IPS DF 6.9 (cell line): ENCODE measurements at regions not wholly inside any gene's neighbourhood (a gene's known extent, or its start where the extent isn't known, plus 50 kb on each side); places are given as distances from the start of the nearest gene placed in this dataset.

Experiments used
- DNase-seq: peaks from one replicate; pipeline ENCODE4 v3.0.0-alpha.2; 2013; ENCODE audit warnings: low read depth, low spot score
- H3K27ac ChIP-seq: one replicate; pipeline ENCODE4 v1.5.1; 2013; ENCODE audit warnings: low read length, control low read depth
- H3K27me3 ChIP-seq: 2 replicates; pipeline ENCODE4 v1.6.1; 2013; ENCODE audit warnings: mild to moderate bottlenecking, low read length; ENCODE audit not compliant: control insufficient read depth, insufficient read depth
- H3K36me3 ChIP-seq: 2 replicates; pipeline ENCODE4 v1.6.1; 2013; ENCODE audit warnings: low read length; ENCODE audit not compliant: control insufficient read depth, insufficient read depth
- H3K4me1 ChIP-seq: 2 replicates; pipeline ENCODE4 v1.6.1; 2013; ENCODE audit warnings: low read length; ENCODE audit not compliant: control insufficient read depth, insufficient read depth
- H3K4me3 ChIP-seq: 2 replicates; pipeline ENCODE4 v1.5.1; 2013; ENCODE audit warnings: mild to moderate bottlenecking, low read length
- H3K9me3 ChIP-seq: 2 replicates; pipeline ENCODE4 v1.6.1; 2013; ENCODE audit warnings: low read length, inconsistent platforms; ENCODE audit not compliant: control insufficient read depth, insufficient read depth
- WGBS: extraction: QIAGEN DNeasy Blood & Tissue Kit; methylation state at CpG from one replicate; pipeline ENCODE4 v1.1.7; 2013; ENCODE audit warnings: mixed read lengths, missing lambda C conversion rate; ENCODE audit not compliant: insufficient read length, insufficient coverage; 5-methylcytosine and 5-hydroxymethylcytosine counted together

DNA sequence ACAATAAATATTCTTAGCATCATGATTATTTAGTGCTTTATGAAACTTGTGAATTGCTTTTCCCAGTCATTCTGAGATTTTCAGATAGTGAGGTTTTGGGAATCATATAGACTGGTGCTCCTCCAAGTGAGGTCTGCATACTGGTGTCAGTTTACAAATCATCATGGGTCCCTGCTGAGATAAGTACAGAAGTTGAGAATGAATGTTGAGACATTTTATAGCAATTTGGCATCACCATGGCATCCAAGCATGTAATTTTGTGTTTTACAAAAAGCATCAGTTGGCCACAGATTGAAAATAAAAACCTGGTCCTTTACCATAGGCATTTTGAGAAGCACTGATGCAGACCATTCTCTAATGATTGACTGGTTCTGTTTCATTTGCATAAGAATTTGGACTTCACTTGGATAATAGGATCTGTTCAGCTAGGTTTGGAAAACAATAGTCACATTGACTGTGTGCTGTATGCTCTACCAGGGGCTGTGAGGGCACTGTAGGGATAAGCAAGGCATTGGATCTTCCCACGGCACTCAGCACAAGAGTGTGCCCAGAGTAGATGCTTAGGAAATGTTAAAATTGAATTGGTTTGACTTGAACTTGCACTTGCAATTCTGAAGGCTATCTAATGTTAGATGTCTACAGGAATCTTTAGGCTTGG is 79.0 kb upstream of the JUN start:
- Histone ChIP-seq H3K9me3 (no peaks in the 10 kb centered on the region), H3K4me1 (no peaks in the 10 kb centered on the region), H3K27me3 (no peaks in the 10 kb centered on the region), H3K4me3 (no peak overlapping the region), H3K27ac (no peak overlapping the region), H3K36me3 (no peaks in the 10 kb centered on the region)
- no peak for DNase-seq
- no CpG with 5 or more reads among the region's 1 CpG for WGBS

GRCh38 chr1:58864654-58865053 is 80.8 kb upstream of the JUN start:
- no peak for DNase-seq
- Histone ChIP-seq H3K27ac (no peak overlapping the region), H3K4me1 (no peaks in the 10 kb centered on the region), H3K9me3 (no peaks in the 10 kb centered on the region), H3K27me3 (no peaks in the 10 kb centered on the region), H3K4me3 (no peak overlapping the region), H3K36me3 (no peaks in the 10 kb centered on the region)
- no CpG with 5 or more reads among the region's 2 CpGs for WGBS

- DNase-seq: no peak
- H3K4me3 ChIP-seq: no peak overlapping the region
- no peaks in the 10 kb centered on the region for H3K9me3 ChIP-seq
- H3K4me1 ChIP-seq: no peaks in the 10 kb centered on the region
- no peaks in the 10 kb centered on the region for H3K36me3 ChIP-seq
- H3K27ac ChIP-seq: no peak overlapping the region
- H3K27me3 ChIP-seq: no peaks in the 10 kb centered on the region
- no CpG with 5 or more reads among the region's 2 CpGs for WGBS
Observed at GRCh38 chr1:58866578-58866977, 82.7 kb upstream of the JUN start.

GRCh38 chr1:58869638-58870297 is 85.9 kb upstream of the JUN start:
- DNase-seq: no peak
- H3K9me3 ChIP-seq: no peaks in the 10 kb centered on the region
- WGBS: no CpG with 5 or more reads among the region's 3 CpGs
- H3K36me3 ChIP-seq: no peaks in the 10 kb centered on the region
- H3K27me3 ChIP-seq: no peaks in the 10 kb centered on the region
- no peaks in the 10 kb centered on the region; the same call in 1 of the 2 replicates for H3K4me1 ChIP-seq
- H3K27ac ChIP-seq: no peak overlapping the region
- H3K4me3 ChIP-seq: no peak overlapping the region

DNA sequence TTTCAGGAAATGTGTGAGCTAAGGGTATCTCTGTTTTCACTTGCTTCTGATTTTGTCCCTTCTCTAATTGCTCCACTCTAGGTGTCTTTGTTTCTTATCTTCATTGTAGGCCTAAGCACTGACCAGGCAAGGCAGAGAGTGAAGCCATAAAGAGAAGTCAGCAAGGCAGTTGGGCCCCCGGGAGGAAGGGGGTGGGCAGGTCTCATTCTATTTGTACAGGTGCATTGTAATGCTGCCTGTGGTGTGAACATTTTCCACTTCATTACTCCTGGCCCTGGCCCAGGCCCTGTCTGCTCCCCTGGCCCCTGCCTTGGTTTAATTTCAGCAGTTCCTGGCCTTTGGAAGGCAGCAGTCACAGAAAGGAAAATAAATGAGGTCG is 86.4 kb upstream of the JUN start:
- H3K9me3 ChIP-seq: no peaks in the 10 kb centered on the region
- H3K36me3 ChIP-seq: no peaks in the 10 kb centered on the region
- H3K4me1 ChIP-seq: peaks cover 2% of the 10 kb centered on the region; the same call in 1 of the 2 replicates
- no peak overlapping the region for H3K27ac ChIP-seq
- no peak for DNase-seq
- WGBS: no CpG with 5 or more reads among the region's 2 CpGs
- no peaks in the 10 kb centered on the region for H3K27me3 ChIP-seq
- no peak overlapping the region for H3K4me3 ChIP-seq

- Histone ChIP-seq H3K27me3 (no peaks in the 10 kb centered on the region), H3K27ac (no peak overlapping the region), H3K4me3 (no peak overlapping the region), H3K9me3 (no peaks in the 10 kb centered on the region), H3K4me1 (peaks cover 2% of the 10 kb centered on the region; the same call in 1 of the 2 replicates), H3K36me3 (no peaks in the 10 kb centered on the region)
- DNase-seq: no peak
Observed at GRCh38 chr1:58874342-58874741, 90.5 kb upstream of the JUN start.

GRCh38 chr1:58874757-58875755 is 91.2 kb upstream of the JUN start:
- no peak for DNase-seq
- Histone ChIP-seq H3K4me1 (peaks cover 2% of the 10 kb centered on the region; the same call in 1 of the 2 replicates), H3K27ac (no peak overlapping the region), H3K36me3 (no peaks in the 10 kb centered on the region), H3K27me3 (no peaks in the 10 kb centered on the region), H3K4me3 (no peak overlapping the region), H3K9me3 (no peaks in the 10 kb centered on the region)
- no CpG with 5 or more reads among the region's 12 CpGs for WGBS

DNA sequence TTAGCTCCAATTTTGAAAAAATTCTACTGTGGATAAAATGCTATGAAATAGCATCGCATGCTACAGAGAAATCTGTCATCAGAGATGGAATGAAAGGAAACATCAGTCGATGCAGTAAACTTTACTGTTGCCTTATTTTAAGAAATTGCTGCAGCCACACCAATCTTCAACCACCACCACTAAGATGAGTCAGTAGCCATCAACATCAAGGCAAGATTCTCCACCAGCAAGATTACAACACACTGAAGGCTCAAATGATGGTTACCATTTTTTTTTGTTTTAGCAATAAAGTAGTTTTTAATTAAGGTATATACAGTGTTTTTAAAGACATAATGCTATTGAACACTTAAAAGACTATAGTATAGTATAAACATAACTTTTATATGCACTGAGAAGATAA is 95.6 kb upstream of the JUN start:
- DNase-seq: no peak
- no peak overlapping the region for H3K27ac ChIP-seq
- H3K4me3 ChIP-seq: no peak overlapping the region
- no peaks in the 10 kb centered on the region for H3K9me3 ChIP-seq
- H3K27me3 ChIP-seq: no peaks in the 10 kb centered on the region
- no CpG with 5 or more reads among the region's 2 CpGs for WGBS
- no peaks in the 10 kb centered on the region for H3K36me3 ChIP-seq
- H3K4me1 ChIP-seq: peaks cover 7% of the 10 kb centered on the region

GRCh38 chr1:58880592-58880991 is 96.7 kb upstream of the JUN start:
- DNase-seq: no peak
- Histone ChIP-seq H3K9me3 (no peaks in the 10 kb centered on the region), H3K4me1 (peaks cover 4% of the 10 kb centered on the region), H3K27ac (no peak overlapping the region), H3K4me3 (no peak overlapping the region), H3K36me3 (no peaks in the 10 kb centered on the region), H3K27me3 (no peaks in the 10 kb centered on the region)
- WGBS: no CpG with 5 or more reads among the region's 2 CpGs

- no peak overlapping the region for H3K27ac ChIP-seq
- no peaks in the 10 kb centered on the region for H3K27me3 ChIP-seq
- no peak overlapping the region for H3K4me3 ChIP-seq
- no peaks in the 10 kb centered on the region for H3K36me3 ChIP-seq
- H3K9me3 ChIP-seq: no peaks in the 10 kb centered on the region
- DNase-seq: no peak
- H3K4me1 ChIP-seq: peaks cover 4% of the 10 kb centered on the region
- WGBS: no CpG with 5 or more reads among the region's 3 CpGs
Observed at GRCh38 chr1:58881471-58881994, 97.7 kb upstream of the JUN start.
